SK-N-SH treated with all-trans-retinoic acid at 6 μM for 48 hours (cell line): ENCODE measurements at regions not wholly inside any gene's neighbourhood (a gene's known extent, or its start where the extent isn't known, plus 50 kb on each side); places are given as distances from the start of the nearest gene placed in this dataset.

Experiments
- BACH2 ChIP-seq: fragments of 250-450 bp; sonication (Bioruptor Pico); IDR thresholded peaks from 2 replicates; pipeline ENCODE4 v1.9.0; 2021; ENCODE audit warnings: mild to moderate bottlenecking, borderline replicate concordance
- CREB5 ChIP-seq: fragments of 250-450 bp; sonication (Bioruptor Pico); IDR thresholded peaks from 2 replicates; pipeline ENCODE4 v1.5.1; 2020; ENCODE audit warnings: low read depth, mild to moderate bottlenecking, moderate library complexity
- ISL1 ChIP-seq: fragments of 250-450 bp; sonication (Bioruptor Pico); IDR thresholded peaks from 2 replicates; pipeline ENCODE4 v2.1.2; 2022; ENCODE audit warnings: mild to moderate bottlenecking, moderate library complexity
- OSR1 ChIP-seq: fragments of 250-450 bp; sonication (Bioruptor Pico); IDR thresholded peaks from 2 replicates; pipeline ENCODE4 v1.8.0; 2022; ENCODE audit warnings: moderate library complexity, mild to moderate bottlenecking, inconsistent platforms
- PATZ1 ChIP-seq: fragments of 250-450 bp; sonication (Bioruptor Pico); IDR thresholded peaks from 2 replicates; pipeline ENCODE4 v1.8.0; 2020; ENCODE audit warnings: mild to moderate bottlenecking, moderate library complexity, borderline replicate concordance
- RARB ChIP-seq: fragments of 250-450 bp; sonication (Bioruptor Pico); IDR thresholded peaks from 2 replicates; pipeline ENCODE4 v1.8.0; 2021; ENCODE audit warnings: mild to moderate bottlenecking, moderate library complexity
- TSHZ2 ChIP-seq: fragments of 250-450 bp; sonication (Bioruptor Pico); IDR thresholded peaks from 2 replicates; pipeline ENCODE4 v1.5.0; 2020; ENCODE audit warnings: mild to moderate bottlenecking, moderate library complexity
- ZC3H10 ChIP-seq: fragments of 250-450 bp; sonication (Bioruptor Pico); IDR thresholded peaks from 2 replicates; pipeline ENCODE4 v1.5.1; 2021; ENCODE audit warnings: mild to moderate bottlenecking, moderate library complexity
- ZFP3 ChIP-seq: fragments of 250-450 bp; sonication (Bioruptor Pico); IDR thresholded peaks from 2 replicates; pipeline ENCODE4 v1.5.0; 2020; ENCODE audit warnings: mild to moderate bottlenecking, moderate library complexity
- ZFP30 ChIP-seq: fragments of 450-650 bp; formaldehyde crosslinking; IDR thresholded peaks from 2 replicates; pipeline ENCODE4 v1.5.0; 2022; ENCODE audit warnings: mild to moderate bottlenecking, moderate library complexity
- ZNF565 ChIP-seq: fragments of 450-650 bp; formaldehyde crosslinking; conservative IDR thresholded peaks from 2 replicates; pipeline ENCODE4 v1.5.0; 2020; ENCODE audit warnings: low read depth, mild to moderate bottlenecking, moderate library complexity

- TF ChIP-seq PATZ1 (CRISPR knock-in tag): no peak
- TF ChIP-seq ZC3H10: no peak
- no peak for TF ChIP-seq OSR1 (CRISPR knock-in tag)
- no peak for TF ChIP-seq RARB (CRISPR knock-in tag)
- no peak for TF ChIP-seq TSHZ2
- no peak for TF ChIP-seq ZFP3 (CRISPR knock-in tag)
- no peak for TF ChIP-seq ZFP30 (CRISPR knock-in tag)
- TF ChIP-seq CREB5 (CRISPR knock-in tag): no peak
- no peak for TF ChIP-seq ZNF565 (CRISPR knock-in tag)
- no peak for TF ChIP-seq BACH2 (CRISPR knock-in tag)
- TF ChIP-seq ISL1: no peak
Observed at GRCh38 chr2:196499686-196500085, 139.8 kb upstream of the CCDC150 start.
